PC-9 (cell line): ENCODE measurements at regions not wholly inside any gene's neighbourhood (a gene's known extent, or its start where the extent isn't known, plus 50 kb on each side); places are given as distances from the start of the nearest gene placed in this dataset.

Experiments
- EZH2 ChIP-seq: fragments of 200-600 bp; sonication (generic); IDR thresholded peaks from 2 replicates; pipeline ENCODE4 v1.8.0; 2017; ENCODE audit warnings: antibody characterized with exemption, low read depth
- TF ChIP-seq, protein P1 (sequence below): fragments of 200-600 bp; sonication (generic); conservative IDR thresholded peaks from 2 replicates; pipeline ENCODE4 v1.6.1; 2017; ENCODE audit warnings: mixed run types, antibody characterized with exemption, mild to moderate bottlenecking, moderate library complexity

DNA sequence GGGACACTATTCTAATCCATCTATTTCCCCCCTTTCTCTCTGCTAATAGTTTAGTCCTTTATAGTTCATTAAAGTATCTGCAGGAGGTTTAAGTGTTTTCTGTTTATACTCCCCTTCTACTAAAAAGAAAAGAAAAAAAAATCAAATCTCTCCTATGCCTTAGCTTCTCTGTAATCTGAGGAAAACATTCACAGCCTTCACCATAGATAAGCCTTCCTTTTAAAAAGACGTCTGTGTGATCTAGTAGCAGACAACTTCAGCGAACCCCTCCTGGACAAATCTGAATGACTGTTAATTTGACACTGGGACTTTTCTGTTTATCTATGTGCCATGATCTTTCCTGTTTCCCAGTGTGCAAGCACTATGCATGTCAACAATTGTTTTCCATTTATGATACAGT is 70.4 kb upstream of the CDH19 start:
- TF ChIP-seq, protein P1, sequence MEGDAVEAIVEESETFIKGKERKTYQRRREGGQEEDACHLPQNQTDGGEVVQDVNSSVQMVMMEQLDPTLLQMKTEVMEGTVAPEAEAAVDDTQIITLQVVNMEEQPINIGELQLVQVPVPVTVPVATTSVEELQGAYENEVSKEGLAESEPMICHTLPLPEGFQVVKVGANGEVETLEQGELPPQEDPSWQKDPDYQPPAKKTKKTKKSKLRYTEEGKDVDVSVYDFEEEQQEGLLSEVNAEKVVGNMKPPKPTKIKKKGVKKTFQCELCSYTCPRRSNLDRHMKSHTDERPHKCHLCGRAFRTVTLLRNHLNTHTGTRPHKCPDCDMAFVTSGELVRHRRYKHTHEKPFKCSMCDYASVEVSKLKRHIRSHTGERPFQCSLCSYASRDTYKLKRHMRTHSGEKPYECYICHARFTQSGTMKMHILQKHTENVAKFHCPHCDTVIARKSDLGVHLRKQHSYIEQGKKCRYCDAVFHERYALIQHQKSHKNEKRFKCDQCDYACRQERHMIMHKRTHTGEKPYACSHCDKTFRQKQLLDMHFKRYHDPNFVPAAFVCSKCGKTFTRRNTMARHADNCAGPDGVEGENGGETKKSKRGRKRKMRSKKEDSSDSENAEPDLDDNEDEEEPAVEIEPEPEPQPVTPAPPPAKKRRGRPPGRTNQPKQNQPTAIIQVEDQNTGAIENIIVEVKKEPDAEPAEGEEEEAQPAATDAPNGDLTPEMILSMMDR: no peak
- TF ChIP-seq EZH2: no peak
